HEK293 (cell line): ENCODE measurements at regions not wholly inside any gene's neighbourhood (a gene's known extent, or its start where the extent isn't known, plus 50 kb on each side); places are given as distances from the start of the nearest gene placed in this dataset.

Source experiments
- CTCF ChIA-PET: fragments of 350-600 bp; formaldehyde crosslinking; extraction: SDS; loops from one replicate; lab custom pipeline; 2021; ENCODE audit warnings: antibody characterized with exemption; lab: Yijun Ruan, JAX
- POLR2A ChIA-PET: fragments of 300-600 bp; formaldehyde crosslinking; extraction: SDS; loops from one replicate; lab custom pipeline; 2020; ENCODE audit warnings: antibody characterized with exemption, inconsistent platforms; lab: Yijun Ruan, JAX
- H3K27ac ChIP-seq: fragments of 200-500 bp; sonication (Bioruptor generic); 2 replicates; pipeline ENCODE4 v1.5.1; 2014; ENCODE audit warnings: low read depth, low read length, control low read depth, inconsistent platforms; ENCODE audit errors: extremely low read depth
- H3K36me3 ChIP-seq, 2 experiments: fragments of 200-500 bp in 1 of 2; sonication (Bioruptor generic) in 1 of 2; 1 replicate in 1 of 2; 2 replicates in 1 of 2; pipeline ENCODE4 v1.5.1; 2014 to 2017; ENCODE audit warnings: inconsistent platforms in 2 of 2, low read length in 2 of 2; ENCODE audit not compliant: control insufficient read depth in 2 of 2, insufficient read depth in 1 of 2
- H3K4me1 ChIP-seq: fragments of 200-500 bp; sonication (Bioruptor generic); 2 replicates; pipeline ENCODE4 v1.5.1; 2014; ENCODE audit warnings: mild to moderate bottlenecking, low read length, inconsistent platforms; ENCODE audit not compliant: control insufficient read depth, insufficient read depth
- H3K4me3 ChIP-seq: 2 replicates; pipeline ENCODE4 v1.5.1; 2011; ENCODE audit warnings: low read depth, mild to moderate bottlenecking, control low read depth, low read length, moderate library complexity
- H3K9me3 ChIP-seq: fragments of 200-500 bp; sonication (Bioruptor generic); 2 replicates; pipeline ENCODE4 v1.5.1; 2014; ENCODE audit warnings: low read depth, low read length, inconsistent platforms; ENCODE audit not compliant: control insufficient read depth, insufficient read depth
- KLF9 ChIP-seq: fragments of 450-650 bp; formaldehyde crosslinking; IDR thresholded peaks from 2 replicates; pipeline ENCODE4 v1.5.1; 2016; ENCODE audit warnings: missing biosample characterization, missing genetic modification characterization, low read depth
- PBX3 ChIP-seq: sonication (generic); formaldehyde crosslinking; IDR thresholded peaks from 2 replicates; pipeline ENCODE4 v1.8.1; 2022; ENCODE audit warnings: mild to moderate bottlenecking, moderate library complexity, missing genetic modification reagents
- PRDM1 ChIP-seq: fragments of 450-650 bp; formaldehyde crosslinking; IDR thresholded peaks from 2 replicates; pipeline ENCODE4; 2016; ENCODE audit warnings: missing biosample characterization, missing genetic modification characterization
- TRIM28 ChIP-seq: IDR thresholded peaks from 2 replicates; pipeline ENCODE4 v1.6.1; 2011; ENCODE audit warnings: low read length, control low read depth, borderline replicate concordance
- ZBTB17 ChIP-seq: fragments of 450-650 bp; formaldehyde crosslinking; IDR thresholded peaks from 2 replicates; pipeline ENCODE4 v1.5.1; 2016; ENCODE audit warnings: missing biosample characterization, missing genetic modification characterization
- ZBTB20 ChIP-seq: fragments of 450-650 bp; formaldehyde crosslinking; IDR thresholded peaks from 2 replicates; pipeline ENCODE4 v1.5.1; 2016; ENCODE audit warnings: missing biosample characterization, missing genetic modification characterization
- ZBTB21 ChIP-seq: fragments of 450-650 bp; formaldehyde crosslinking; IDR thresholded peaks from 2 replicates; pipeline ENCODE4 v1.5.1; 2017; ENCODE audit warnings: missing biosample characterization, missing genetic modification characterization
- ZNF155 ChIP-seq: fragments of 450-650 bp; formaldehyde crosslinking; IDR thresholded peaks from 2 replicates; pipeline ENCODE4 v1.5.1; 2016; ENCODE audit warnings: missing biosample characterization, missing genetic modification characterization
- ZNF239 ChIP-seq: fragments of 450-650 bp; formaldehyde crosslinking; IDR thresholded peaks from 2 replicates; pipeline ENCODE4 v1.5.1; 2016; ENCODE audit warnings: missing biosample characterization, missing genetic modification characterization
- ZNF341 ChIP-seq: fragments of 450-650 bp; formaldehyde crosslinking; IDR thresholded peaks from 2 replicates; pipeline ENCODE4; 2016; ENCODE audit warnings: low read depth, missing biosample characterization, missing genetic modification characterization
- ZNF350 ChIP-seq: fragments of 450-650 bp; formaldehyde crosslinking; IDR thresholded peaks from 2 replicates; pipeline ENCODE4 v1.5.0; 2017; ENCODE audit warnings: missing biosample characterization, mild to moderate bottlenecking, missing genetic modification characterization
- ZNF366 ChIP-seq: fragments of 450-650 bp; formaldehyde crosslinking; conservative IDR thresholded peaks from 2 replicates; pipeline ENCODE4 v1.5.1; 2016; ENCODE audit warnings: missing biosample characterization, missing genetic modification characterization
- ZNF423 ChIP-seq: fragments of 450-650 bp; formaldehyde crosslinking; IDR thresholded peaks from 2 replicates; pipeline ENCODE4 v1.5.1; 2016; ENCODE audit warnings: missing biosample characterization, missing genetic modification characterization
- ZNF433 ChIP-seq: fragments of 450-650 bp; formaldehyde crosslinking; IDR thresholded peaks from 2 replicates; pipeline ENCODE4 v1.5.1; 2016; ENCODE audit warnings: missing biosample characterization, missing genetic modification characterization, low read depth
- ZNF513 ChIP-seq: fragments of 450-650 bp; IDR thresholded peaks from 2 replicates; pipeline ENCODE4 v1.5.1; 2018; ENCODE audit warnings: missing biosample characterization, missing genetic modification characterization
- ZNF571 ChIP-seq: fragments of 450-650 bp; formaldehyde crosslinking; IDR thresholded peaks from 2 replicates; pipeline ENCODE4 v1.5.0; 2017; ENCODE audit warnings: missing biosample characterization, missing genetic modification characterization
- ZNF623 ChIP-seq: fragments of 450-650 bp; formaldehyde crosslinking; IDR thresholded peaks from 2 replicates; pipeline ENCODE4 v1.5.1; 2016; ENCODE audit warnings: missing biosample characterization, missing genetic modification characterization
- ZNF624 ChIP-seq: fragments of 450-650 bp; formaldehyde crosslinking; IDR thresholded peaks from 2 replicates; pipeline ENCODE4 v1.5.1; 2017; ENCODE audit warnings: missing biosample characterization, missing genetic modification characterization
- ZNF768 ChIP-seq: fragments of 450-650 bp; formaldehyde crosslinking; IDR thresholded peaks from 2 replicates; pipeline ENCODE4 v1.5.1; 2018; ENCODE audit warnings: missing biosample characterization, mild to moderate bottlenecking, missing genetic modification characterization
- ZXDB ChIP-seq: fragments of 450-650 bp; formaldehyde crosslinking; IDR thresholded peaks from 2 replicates; pipeline ENCODE4 v1.5.1; 2016; ENCODE audit warnings: missing biosample characterization, missing genetic modification characterization
- TF ChIP-seq, protein P1 (sequence below): fragments of 450-650 bp; formaldehyde crosslinking; IDR thresholded peaks from 2 replicates; pipeline ENCODE4 v1.5.1; 2016; ENCODE audit warnings: missing biosample characterization, missing genetic modification characterization

DNA sequence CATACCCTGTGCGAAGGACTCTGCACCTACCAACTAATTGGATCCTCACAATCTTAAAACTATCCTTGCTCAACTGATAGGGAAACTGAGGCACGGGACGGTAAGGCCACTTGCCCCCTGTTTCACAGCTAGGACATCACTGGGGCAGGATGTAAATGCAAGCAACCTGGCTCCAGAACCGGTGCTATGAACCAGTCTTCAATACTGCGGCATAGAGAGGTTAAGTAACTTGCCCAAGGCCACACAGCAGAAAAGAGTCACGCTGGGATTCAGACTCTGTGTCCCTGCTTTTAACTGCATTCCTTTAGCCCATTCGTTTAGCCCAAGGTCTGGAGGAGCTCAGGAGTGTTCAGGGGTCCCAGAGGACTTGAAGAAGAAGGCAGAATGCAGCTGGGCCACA is 76.1 kb downstream of the NCOR2 start:
- peaks cover 4% of the 10 kb centered on the region; the same call in 1 of the 2 replicates for H3K4me1 ChIP-seq
- H3K36me3 ChIP-seq, result peaks cover 0 to 43% of the 10 kb centered on the region in 2 experiments; a peak in 1 of 3 replicates
- no peak for TF ChIP-seq ZNF350 (tag by site-specific recombination)
- TF ChIP-seq ZNF768 (tag by site-specific recombination), result 0 out of 2 replicates have a peak, but pooled peaks have one; percentile 17
- ChIA-PET POLR2A (interaction anchor here (0.5 kb wide), 1 partner anchor 169 kb away, joined by 6 read pairs; no protein-coding TSS in a partner anchor), CTCF (interaction anchor here (1.0 kb wide), 1 partner anchor 9 kb away, joined by 3 read pairs; no protein-coding TSS in a partner anchor)
- H3K9me3 ChIP-seq, result no peaks in the 10 kb centered on the region
- no peak overlapping the region for H3K27ac ChIP-seq
- H3K4me3 ChIP-seq, result no peak overlapping the region

DNA sequence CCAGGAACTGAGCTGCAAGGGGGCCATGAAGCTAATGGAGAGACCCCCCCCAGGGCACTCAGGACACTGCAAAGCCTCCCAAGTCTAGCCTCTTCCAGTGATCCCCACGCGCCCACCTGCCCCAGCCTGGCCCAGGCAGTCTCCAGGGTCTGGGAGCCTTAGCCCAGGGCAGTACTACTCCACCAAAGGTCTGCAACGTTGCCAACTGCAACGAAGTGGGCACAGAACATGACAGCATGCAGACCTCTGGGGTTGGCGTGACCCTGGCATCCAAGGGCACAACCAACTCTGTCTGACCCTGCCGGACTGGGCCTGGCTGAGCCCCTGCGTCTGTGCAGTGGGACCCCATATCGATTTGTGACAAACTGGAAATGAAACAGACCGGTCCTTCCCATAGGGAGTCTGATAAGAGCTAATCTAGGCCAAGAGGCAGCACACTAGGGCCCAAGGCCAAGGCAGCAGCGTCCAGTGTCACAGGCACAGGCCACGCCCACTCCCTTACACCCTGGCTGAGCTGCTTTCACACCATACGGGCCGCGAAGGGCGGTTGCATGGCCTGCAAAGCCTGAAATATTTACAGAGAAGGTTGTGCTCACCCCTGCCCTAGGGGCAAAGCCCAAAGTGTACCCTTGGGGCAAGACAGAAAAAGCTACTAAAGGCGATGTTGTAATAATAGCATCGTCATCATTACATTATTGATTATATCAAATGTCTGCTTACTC is 76.7 kb downstream of the NCOR2 start:
- peaks cover 4% of the 10 kb centered on the region; the same call in 1 of the 2 replicates for H3K4me1 ChIP-seq
- CTCF ChIA-PET, result interaction anchor here (0.6 kb wide), 1 partner anchor 21 kb away, joined by 5 read pairs; no protein-coding TSS in a partner anchor
- TF ChIP-seq KLF9, result peak; percentile 50
- no peak for TF ChIP-seq TRIM28
- TF ChIP-seq, all 188 proteins: peak for 1
- POLR2A ChIA-PET, result interaction anchor here (0.5 kb wide), 1 partner anchor 170 kb away, joined by 6 read pairs; no protein-coding TSS in a partner anchor
- Histone ChIP-seq H3K36me3 (peaks cover 0 to 47% of the 10 kb centered on the region in 2 experiments; a peak in 1 of 3 replicates), H3K9me3 (no peaks in the 10 kb centered on the region), H3K27ac (no peak overlapping the region), H3K4me3 (no peak overlapping the region)

GRCh38 chr12:124489915-124490583 is 77.4 kb downstream of the NCOR2 start:
- no peak overlapping the region for H3K4me3 ChIP-seq
- H3K27ac ChIP-seq, result no peak overlapping the region
- H3K4me1 ChIP-seq, result peaks cover 4% of the 10 kb centered on the region; the same call in 1 of the 2 replicates
- peaks cover 0 to 48% of the 10 kb centered on the region in 2 experiments; a peak in 1 of 3 replicates for H3K36me3 ChIP-seq
- H3K9me3 ChIP-seq, result no peaks in the 10 kb centered on the region
- CTCF ChIA-PET, result interaction anchor here (0.6 kb wide), 3 partner anchors 22 to 275 kb away, joined by 3 to 5 read pairs (median 3); no protein-coding TSS in a partner anchor
- POLR2A ChIA-PET, result no interaction called here
- TF ChIP-seq ZBTB20 (tag by site-specific recombination) (no peak), ZNF239 (tag by site-specific recombination) (no peak), ZNF623 (tag by site-specific recombination) (peak; percentile 97), ZNF366 (tag by site-specific recombination) (peak; percentile 88), ZXDB (tag by site-specific recombination) (no peak), PBX3 (no peak), ZNF155 (tag by site-specific recombination) (no peak), ZBTB21 (tag by site-specific recombination) (no peak), ZNF341 (no peak), ZNF423 (tag by site-specific recombination) (no peak), ZBTB17 (tag by site-specific recombination) (peak; percentile 79; the same call in 1 of the 2 replicates), ZNF571 (tag by site-specific recombination) (no peak)

DNA sequence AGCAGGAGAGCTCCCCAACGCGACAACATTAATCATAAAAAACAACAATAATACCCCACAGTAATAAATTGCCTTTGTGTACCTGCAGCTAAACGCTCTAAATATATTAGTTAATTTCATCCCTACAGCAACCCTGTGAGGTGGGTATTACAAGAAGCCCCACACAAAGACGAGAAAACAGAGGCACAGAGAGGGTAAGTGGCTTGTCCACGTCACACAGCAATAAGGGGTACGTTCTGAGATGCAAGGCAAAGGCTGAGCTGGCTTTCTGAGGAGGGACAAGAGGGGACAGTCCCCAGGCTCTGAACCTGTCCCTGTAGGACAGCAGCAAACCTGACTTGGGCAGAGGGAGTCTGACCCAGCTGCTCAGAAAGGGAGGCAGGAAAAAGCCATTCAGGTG is 78.2 kb downstream of the NCOR2 start:
- Histone ChIP-seq H3K4me3 (no peak overlapping the region), H3K27ac (no peak overlapping the region)
- TF ChIP-seq ZNF513 (no peak), ZNF433 (tag by site-specific recombination) (no peak), ZXDB (tag by site-specific recombination) (no peak), ZNF624 (tag by site-specific recombination) (no peak), PRDM1 (tag by site-specific recombination) (no peak), ZNF768 (tag by site-specific recombination) (peak; percentile 77; the same call in 1 of the 2 replicates)
- TF ChIP-seq, protein P1, sequence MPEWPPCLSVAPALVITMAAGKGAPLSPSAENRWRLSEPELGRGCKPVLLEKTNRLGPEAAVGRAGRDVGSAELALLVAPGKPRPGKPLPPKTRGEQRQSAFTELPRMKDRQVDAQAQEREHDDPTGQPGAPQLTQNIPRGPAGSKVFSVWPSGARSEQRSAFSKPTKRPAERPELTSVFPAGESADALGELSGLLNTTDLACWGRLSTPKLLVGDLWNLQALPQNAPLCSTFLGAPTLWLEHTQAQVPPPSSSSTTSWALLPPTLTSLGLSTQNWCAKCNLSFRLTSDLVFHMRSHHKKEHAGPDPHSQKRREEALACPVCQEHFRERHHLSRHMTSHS (tag by site-specific recombination), result no peak
- TF ChIP-seq, all 188 proteins: peak for 1
- ChIA-PET CTCF (interaction anchor here (0.6 kb wide), 1 partner anchor 89 kb away, joined by 3 read pairs; no protein-coding TSS in a partner anchor), POLR2A (no interaction called here)
- peaks cover 4% of the 10 kb centered on the region; the same call in 1 of the 2 replicates for H3K4me1 ChIP-seq
- H3K36me3 ChIP-seq, result peaks cover 0 to 48% of the 10 kb centered on the region in 2 experiments; a peak in 1 of 3 replicates
- H3K9me3 ChIP-seq, result no peaks in the 10 kb centered on the region
